Non-pigmented ciliary epithelial cell (primary cell): ENCODE measurements at regions not wholly inside any gene's neighbourhood (a gene's known extent, or its start where the extent isn't known, plus 50 kb on each side); places are given as distances from the start of the nearest gene placed in this dataset.

Source experiments
- DNase-seq: peaks from one replicate; pipeline ENCODE4 v3.0.0-alpha.2; 2010; ENCODE audit warnings: low read depth

DNA sequence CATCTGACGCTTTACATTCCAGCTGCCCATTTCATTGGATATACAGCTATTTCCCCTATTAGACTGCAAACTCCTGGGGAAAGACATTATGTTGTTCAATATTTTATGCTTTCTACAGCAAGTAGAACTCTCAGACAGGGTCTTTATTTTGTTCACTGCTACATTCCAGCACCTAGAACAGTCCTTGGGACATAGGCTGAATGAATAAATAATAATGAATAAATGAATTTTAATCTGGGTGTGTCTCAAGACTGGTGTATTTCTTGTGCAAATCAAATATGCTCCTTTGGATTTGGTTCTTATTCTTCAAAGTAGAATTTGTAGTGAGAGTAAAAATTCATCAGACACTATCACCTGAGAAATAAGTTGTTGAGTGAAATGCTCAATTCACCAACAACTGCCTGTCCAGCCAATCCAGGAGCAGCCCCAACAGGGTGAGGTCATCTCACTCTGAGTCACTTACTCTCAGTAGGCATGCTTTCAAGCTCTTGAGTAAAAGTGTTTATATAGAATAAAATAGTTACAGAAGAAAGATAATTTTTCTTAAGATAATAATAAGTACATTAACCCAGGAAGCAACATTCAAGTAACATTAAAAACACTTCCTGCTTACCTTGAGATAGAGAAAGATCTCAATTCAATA lies 287.5 kb upstream of the NPVF start:
- no peak for DNase-seq

DNA sequence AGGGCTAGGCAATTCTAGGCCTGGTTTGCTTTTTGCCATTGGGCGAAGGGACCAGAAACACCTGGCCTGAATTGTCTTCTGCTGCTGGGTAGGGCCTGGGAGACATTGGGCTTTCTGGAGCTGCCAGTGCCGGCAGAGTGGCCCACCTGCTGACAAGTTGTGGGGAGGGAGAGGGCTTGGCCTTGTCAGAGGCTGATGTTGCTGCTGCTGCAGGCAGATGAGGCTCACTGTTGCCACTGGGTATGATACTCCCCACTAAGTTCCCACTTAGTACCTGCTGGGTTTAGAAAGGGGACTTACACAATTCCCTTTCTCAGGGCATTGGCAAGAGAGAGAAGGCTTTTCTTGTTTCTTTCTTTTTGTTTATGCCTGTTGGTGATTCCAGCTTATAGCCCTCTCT lies 289.6 kb upstream of the NPVF start:
- no peak for DNase-seq

GRCh38 chr7:25520017-25520416 lies 291.7 kb upstream of the NPVF start:
- DNase-seq = no peak

- DNase-seq = no peak
These were observed 292.2 kb upstream of the NPVF start for GRCh38 chr7:25520516-25520915.

GRCh38 chr7:25521236-25521635 lies 292.9 kb upstream of the NPVF start:
- DNase-seq = no peak

DNA sequence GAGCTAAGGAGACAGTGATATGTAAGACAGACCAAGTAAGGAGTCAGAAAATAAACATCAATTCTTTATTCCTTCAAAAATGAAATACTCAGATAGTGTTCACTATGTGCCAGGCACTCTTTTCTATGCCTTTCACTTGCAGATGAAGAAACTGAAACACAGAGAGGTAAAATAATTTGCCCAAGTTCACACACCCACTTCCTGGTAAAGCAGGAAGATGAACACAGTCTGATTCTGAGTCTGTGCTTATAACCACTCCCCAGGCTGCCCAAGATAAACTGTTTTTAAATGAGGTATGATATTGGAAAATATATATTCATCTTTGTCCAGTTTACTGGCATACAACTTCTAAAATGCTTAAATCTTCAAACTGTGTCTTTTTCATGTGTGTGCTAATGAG lies 294.4 kb upstream of the NPVF start:
- DNase-seq = no peak

- no peak for DNase-seq
These were observed 299.4 kb upstream of the NPVF start for GRCh38 chr7:25527665-25528170.

- DNase-seq = no peak
These were observed 301.0 kb upstream of the NPVF start for GRCh38 chr7:25529320-25529719.

DNA sequence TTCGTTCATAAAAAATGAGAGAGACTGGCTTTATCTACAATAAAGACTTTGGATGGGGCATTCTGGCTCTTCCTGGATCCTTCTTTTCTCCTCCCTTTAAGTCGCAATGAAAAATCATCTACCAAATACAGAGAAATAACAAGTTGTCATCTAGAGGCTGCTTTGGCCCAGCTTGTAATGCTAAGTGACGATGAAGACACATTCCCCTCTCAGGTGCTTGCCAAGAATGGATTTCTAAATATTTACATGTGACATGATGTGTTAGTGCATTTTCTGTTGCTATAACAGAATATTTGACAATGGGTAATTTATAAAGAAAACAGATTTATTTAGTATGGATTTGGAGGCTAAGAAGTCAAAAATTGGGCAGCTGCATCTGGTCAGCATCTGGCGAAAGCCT lies 308.6 kb upstream of the NPVF start:
- no peak for DNase-seq

DNA sequence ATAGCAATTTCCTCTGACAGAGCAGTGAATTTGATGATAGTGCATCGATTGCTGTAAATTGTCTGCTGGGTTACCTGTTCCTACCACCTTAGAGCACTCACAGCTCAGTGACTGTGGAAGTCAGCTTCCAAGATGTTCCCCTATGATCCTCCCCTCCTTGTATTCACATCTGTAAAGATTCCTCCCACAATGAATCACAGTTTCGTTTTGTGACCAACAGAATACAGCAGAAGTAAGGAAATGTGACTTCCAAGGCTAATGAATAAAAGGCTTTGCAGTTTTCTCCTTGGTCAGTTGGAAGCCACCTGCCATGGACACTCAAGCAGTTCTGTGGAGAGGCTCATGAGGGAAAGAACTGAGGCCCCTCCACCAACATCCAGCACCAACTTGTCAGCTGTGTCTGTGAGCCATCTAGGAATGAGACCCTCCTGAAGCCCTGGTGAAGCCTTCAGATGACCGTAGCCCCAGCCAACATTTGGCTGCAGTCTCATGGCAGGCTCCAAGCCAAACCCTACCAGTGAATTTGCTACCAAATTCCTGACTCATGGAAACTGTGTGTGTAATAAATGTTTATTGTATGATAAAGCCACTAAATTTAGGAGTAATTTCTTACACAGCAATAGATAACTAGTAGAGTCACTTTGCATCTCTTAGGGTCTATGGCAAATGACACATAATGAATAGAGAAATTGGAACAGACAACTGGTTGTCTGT lies 309.5 kb upstream of the NPVF start:
- DNase-seq = no peak

GRCh38 chr7:25541094-25541821 lies 313.0 kb upstream of the NPVF start:
- no peak for DNase-seq

DNA sequence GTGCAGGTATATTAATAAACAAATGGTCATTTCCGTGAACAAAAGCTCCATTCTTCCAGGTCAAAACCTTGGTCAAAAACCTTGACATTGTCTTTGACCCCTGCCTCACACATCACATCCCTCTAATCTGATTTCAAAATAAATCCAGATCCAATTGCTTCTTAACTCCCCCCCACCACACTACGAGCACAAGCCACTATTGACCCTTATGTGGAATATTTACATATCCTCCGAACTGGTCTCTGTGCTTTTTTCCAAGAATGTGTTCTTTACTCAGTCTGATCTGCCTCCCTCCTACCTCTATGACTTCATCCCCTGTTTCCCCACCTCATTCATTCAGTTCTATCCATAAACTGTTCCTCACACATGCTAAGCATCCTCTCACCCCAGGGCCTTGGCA lies 313.6 kb upstream of the NPVF start:
- DNase-seq = no peak

GRCh38 chr7:25543210-25543609 lies 314.9 kb upstream of the NPVF start:
- no peak for DNase-seq

- no peak for DNase-seq
These were observed 315.5 kb upstream of the NPVF start for GRCh38 chr7:25543798-25544197.

DNA sequence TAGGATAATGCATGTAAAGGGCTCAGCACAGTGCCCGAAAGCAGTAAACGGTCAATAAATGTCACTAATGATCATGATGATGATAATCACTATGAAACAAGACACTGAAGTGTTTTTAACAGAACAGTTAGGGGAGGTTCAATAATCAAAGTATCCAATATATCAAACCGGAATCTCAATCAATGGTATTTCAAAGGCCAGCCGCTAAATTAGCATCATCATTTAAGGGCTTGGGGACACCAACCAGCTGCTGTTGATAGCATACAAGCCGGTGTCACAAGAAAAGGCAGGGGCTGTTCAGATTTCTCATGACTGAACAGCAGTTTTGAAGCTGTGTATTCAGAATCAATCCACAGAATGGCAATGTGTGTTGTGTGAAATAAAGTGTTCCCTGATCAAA lies 316.0 kb upstream of the NPVF start:
- no peak for DNase-seq

DNA sequence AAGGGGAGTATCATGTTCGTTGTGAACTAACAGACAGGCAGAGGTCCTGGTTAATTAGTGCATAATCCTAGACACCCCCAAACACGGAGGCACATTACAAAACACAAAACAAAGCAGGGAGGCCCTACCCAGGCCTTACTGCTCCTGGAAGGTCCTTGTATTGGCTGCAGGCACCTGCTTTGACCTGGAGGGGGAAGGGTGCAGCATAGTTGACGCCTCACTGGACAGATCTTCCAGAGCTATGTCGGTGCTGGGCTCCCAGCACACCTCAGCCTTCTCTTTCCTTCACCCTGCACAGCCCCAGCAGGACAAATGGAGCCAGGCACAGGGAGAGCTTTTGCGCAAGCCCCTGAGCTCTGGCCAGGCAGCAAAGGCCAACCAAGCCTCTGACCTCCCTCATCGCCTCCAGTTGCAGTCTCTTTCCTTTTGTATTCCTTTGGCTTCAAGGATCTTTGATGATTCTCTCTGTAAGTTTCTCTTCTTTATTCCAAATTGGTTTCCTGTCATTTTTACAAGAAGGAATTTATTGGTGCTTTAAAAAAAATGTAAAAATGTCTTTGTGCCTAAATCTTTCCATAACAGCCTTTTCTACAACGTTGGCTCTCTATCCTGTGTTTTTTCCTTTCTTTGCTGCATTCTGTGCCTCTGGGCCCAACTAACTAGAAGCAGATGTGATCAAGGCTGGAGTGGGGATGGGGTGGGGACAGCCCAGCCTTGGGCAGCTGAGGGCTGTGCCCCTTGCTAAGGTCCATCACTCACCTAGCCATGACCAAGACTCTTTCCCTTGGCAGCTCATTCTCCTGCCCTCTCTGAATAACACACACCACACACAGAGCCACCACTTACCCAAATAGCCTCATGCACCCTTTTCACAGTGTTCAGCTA lies 317.1 kb upstream of the NPVF start:
- DNase-seq = no peak

DNA sequence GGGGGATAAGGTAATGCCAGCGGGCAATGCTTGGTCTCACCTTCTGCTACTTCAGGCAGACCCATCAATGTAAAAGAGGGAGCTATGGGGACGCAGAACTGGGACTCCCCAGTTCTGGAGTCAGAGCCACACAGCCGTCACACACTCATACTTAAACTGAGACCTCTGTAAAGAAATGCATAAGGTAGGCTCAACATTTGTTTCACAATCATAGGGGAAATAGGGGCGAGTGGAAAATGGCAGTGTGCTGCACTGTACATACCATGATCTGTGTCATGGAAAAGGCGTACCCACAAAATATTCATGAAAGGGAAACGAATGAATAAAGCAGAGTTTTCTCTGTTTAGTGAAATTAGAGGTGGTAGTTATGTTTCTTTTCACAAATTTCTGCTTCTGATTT lies 318.0 kb upstream of the NPVF start:
- no peak for DNase-seq

- no peak for DNase-seq
These were observed 321.1 kb upstream of the NPVF start for GRCh38 chr7:25549271-25549921.

DNA sequence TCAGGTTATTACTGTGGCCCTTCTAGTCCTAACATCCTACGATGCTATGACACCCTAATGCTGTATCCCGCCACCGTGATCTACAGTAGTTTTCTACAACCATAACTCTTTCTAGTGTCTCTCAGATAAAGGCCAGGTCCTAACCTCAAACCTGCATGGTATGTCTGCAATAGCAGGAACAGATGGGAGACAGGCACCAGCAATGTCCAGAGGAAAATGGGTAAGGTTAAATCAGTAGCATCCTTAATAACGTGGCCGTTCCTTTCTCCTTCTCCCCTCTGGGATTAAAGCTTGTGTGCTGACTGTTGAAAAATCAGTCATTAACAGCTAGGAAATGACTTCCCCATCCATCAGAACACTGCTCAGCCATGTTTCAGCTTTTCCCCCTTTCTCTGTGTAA lies 321.9 kb upstream of the NPVF start:
- no peak for DNase-seq

DNA sequence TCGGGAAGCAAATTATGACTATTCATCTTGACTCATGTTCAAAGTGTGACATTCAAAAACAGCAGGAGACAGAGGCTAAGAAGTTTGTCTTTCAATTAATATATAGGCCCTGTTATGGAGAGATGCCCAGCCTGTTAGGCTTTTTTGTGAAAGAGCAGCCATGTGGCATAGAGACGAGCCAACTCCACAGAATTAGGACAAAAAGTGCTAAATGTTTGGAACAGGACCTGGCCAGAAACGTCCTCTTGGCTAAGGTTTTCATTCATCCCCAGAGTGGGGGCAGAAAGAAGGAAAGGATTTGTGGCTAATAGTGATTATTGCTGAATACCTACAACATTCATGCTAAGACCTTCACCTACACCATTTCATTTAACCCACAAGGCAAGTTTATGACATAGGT lies 324.7 kb upstream of the NPVF start:
- DNase-seq = no peak

DNA sequence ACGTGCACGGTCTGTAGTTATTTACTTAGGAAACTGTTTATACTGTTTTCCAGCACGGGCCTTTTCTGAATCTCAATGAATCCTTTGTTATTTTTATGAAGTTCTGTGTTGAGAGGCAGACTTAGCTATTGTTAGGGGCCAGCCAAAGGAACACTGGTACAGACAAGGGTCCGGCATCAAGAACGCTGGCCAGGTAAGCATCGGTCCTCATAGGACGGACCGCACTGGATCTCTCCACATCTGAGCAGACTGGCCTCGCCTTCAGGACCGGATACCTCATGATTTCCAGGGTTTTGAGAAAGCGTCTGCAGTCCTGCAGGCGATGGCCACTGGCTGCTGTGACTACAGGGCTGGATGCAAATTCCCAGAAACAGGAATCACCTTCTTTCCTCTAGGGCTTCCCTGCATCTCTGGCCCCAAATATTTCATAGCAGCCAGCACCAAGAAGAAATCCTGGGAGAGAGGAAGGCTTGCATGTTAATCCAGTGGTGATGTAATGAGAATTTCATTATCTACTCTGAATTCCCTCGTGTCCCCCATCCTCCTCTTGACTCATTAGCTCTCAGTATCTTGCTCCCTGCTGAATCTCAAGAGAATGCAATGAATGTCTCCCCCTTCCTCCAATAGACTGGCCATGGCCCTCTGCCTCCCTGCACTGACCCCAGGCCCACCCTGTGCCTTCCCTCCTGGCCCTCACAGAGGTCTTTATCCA lies 325.4 kb upstream of the NPVF start:
- DNase-seq = no peak
